ENCODE measurements at regions not wholly inside any gene's neighbourhood (a gene's known extent, or its start where the extent isn't known, plus 50 kb on each side); places are given as distances from the start of the nearest gene placed in this dataset.
"Not testable (repeated sequence)": the region's sequence is repeated elsewhere in the genome, so short reads cannot be mapped to it uniquely, and the experiment has no call there.

GRCh38 chr2:207344596-207345394 lies 179.0 kb upstream of the KLF7 start:
- TF ChIP-seq CTCF, POLR2AphosphoS5, POLR2A, EP300 (IDR thresholded peaks at IDR 0.05): not testable (repeated sequence)

Data from stomach (tissue), 4 donors.